Right lobe of liver (tissue), 4 donors: ENCODE measurements at regions not wholly inside any gene's neighbourhood (a gene's known extent, or its start where the extent isn't known, plus 50 kb on each side); places are given as distances from the start of the nearest gene placed in this dataset.

Experiments used
- CTCF ChIP-seq, 4 donors: fragments of 200-600 bp in 3 of 4; fragments of 450-650 bp in 1 of 4; IDR thresholded peaks; one replicate each; pipeline versions ENCODE4 v1.5.1 to v1.8.0; 2016 to 2022; ENCODE audit warnings: antibody characterized with exemption in 4 of 4, mild to moderate bottlenecking in 2 of 4
- POLR2A ChIP-seq: fragments of 450-650 bp; IDR thresholded peaks from one replicate; pipeline ENCODE4 v1.6.1; 2017; ENCODE audit warnings: antibody characterized with exemption, mild to moderate bottlenecking
- donor health status: DM: no; HTN: no; CAD: no.
- donor health status: DM: no; HTN: no; CAD: no.
- donor health status: DM: no; HTN: yes; CAD: no.

- TF ChIP-seq CTCF (IDR thresholded peaks at IDR 0.05) (no peak), POLR2A (no peak)
Measured at GRCh38 chr3:80215191-80215590, 447.4 kb upstream of the ROBO1 start.
